K562 (cell line): ENCODE measurements at regions not wholly inside any gene's neighbourhood (a gene's known extent, or its start where the extent isn't known, plus 50 kb on each side); places are given as distances from the start of the nearest gene placed in this dataset.

Experiments
- ATAC-seq: fragments of 200-7000 bp; cut with Tn5 transposase; 3 replicates; pipeline ENCODE4 v1.9.1; 2020; ENCODE audit warnings: moderate library complexity
- BruUV-seq: library from RNA; stranded (reverse); fragments of 400-500 nt; replicated peaks from 2 replicates; lab custom pipeline; 2021; lab: Mats Ljungman, UMichigan
- CTCF ChIA-PET: fragments of 300-600 bp; formaldehyde crosslinking; extraction: SDS; loops from one replicate; lab custom pipeline; 2021; ENCODE audit warnings: low intra/inter-chr PET ratio; lab: Yijun Ruan, JAX
- POLR2A ChIA-PET: fragments of 300-600, 350-650 bp; sonication (Branson Sonifier 250); formaldehyde crosslinking; extraction: SDS; loops from one replicate; lab custom pipeline; 2021; ENCODE audit warnings: antibody characterized with exemption, inconsistent platforms; lab: Yijun Ruan, JAX
- DNase-seq, 4 experiments: peaks; one replicate each; pipeline versions ENCODE4 v3.0.0 to v3.0.0-alpha.2; 2011 to 2018; ENCODE audit warnings: low spot score in 3 of 4, mixed read lengths in 3 of 4; ENCODE audit errors: extremely low read depth in 1 of 4
- FAIRE-seq: peaks from 2 replicates; lab custom pipeline; 2011; peaks lifted over from hg19 to GRCh38; lab: Jason Lieb, UNC
- H2AFZ ChIP-seq: 2 replicates; pipeline ENCODE4 v1.6.0; 2011; ENCODE audit warnings: low read depth, low read length, control low read depth, inconsistent platforms
- H3K27ac ChIP-seq: fragments of 200-600 bp; 3 replicates; pipeline ENCODE4 v1.8.0; 2011; ENCODE audit warnings: low read depth, mild to moderate bottlenecking, control low read depth, inconsistent platforms, low read length, moderate library complexity, mixed read lengths; ENCODE audit errors: extremely low read depth
- H3K27me3 ChIP-seq, 2 experiments: fragments of 300-600 bp in 1 of 2; 2 replicates in 1 of 2; 3 replicates in 1 of 2; pipeline versions ENCODE4 v1.6.0 to v1.8.0; 2011; ENCODE audit warnings: inconsistent platforms in 2 of 2, low read length in 2 of 2, mild to moderate bottlenecking in 1 of 2, mixed read lengths in 1 of 2, moderate library complexity in 1 of 2; ENCODE audit not compliant: control insufficient read depth in 2 of 2, insufficient read depth in 2 of 2
- H3K36me3 ChIP-seq: fragments of 300-600 bp; 3 replicates; pipeline ENCODE4 v1.8.0; 2011; ENCODE audit warnings: mild to moderate bottlenecking, low read length, inconsistent platforms; ENCODE audit not compliant: control insufficient read depth, insufficient read depth
- H3K4me1 ChIP-seq, 2 experiments: fragments of 200-600 bp in 1 of 2; replicated peaks in 1 of 2; 2 replicates in 1 of 2; 3 replicates in 1 of 2; pipeline versions ENCODE4 v1.5.1 to v1.8.0; 2011; ENCODE audit warnings: inconsistent platforms in 2 of 2, low read length in 2 of 2, mild to moderate bottlenecking in 1 of 2, mixed read lengths in 1 of 2, moderate library complexity in 1 of 2; ENCODE audit not compliant: control insufficient read depth in 2 of 2, insufficient read depth in 2 of 2
- H3K4me2 ChIP-seq: 2 replicates; pipeline ENCODE4 v1.6.1; 2011; ENCODE audit warnings: low read length, control low read depth, inconsistent platforms, mixed read lengths; ENCODE audit not compliant: insufficient read depth
- H3K4me3 ChIP-seq: fragments of 200-600 bp; sonication (generic), shearing (Covaris generic); 2 replicates; pipeline ENCODE4 v1.5.1; 2016; ENCODE audit warnings: control low read depth, inconsistent platforms
- H3K79me2 ChIP-seq: fragments of 200-600 bp; 3 replicates; pipeline ENCODE4 v1.8.0; 2011; ENCODE audit warnings: low read length, inconsistent platforms; ENCODE audit not compliant: control insufficient read depth, insufficient read depth
- H3K9ac ChIP-seq, 2 experiments: 2 replicates each; pipeline versions ENCODE4 v1.6.0 to v1.6.1; 2011; ENCODE audit warnings: low read depth in 2 of 2, low read length in 2 of 2, control low read depth in 1 of 2, inconsistent platforms in 1 of 2, mild to moderate bottlenecking in 1 of 2, mixed read lengths in 1 of 2; ENCODE audit not compliant: insufficient read depth in 1 of 2
- H3K9me1 ChIP-seq: one replicate; pipeline ENCODE4 v1.6.0; 2011; ENCODE audit warnings: inconsistent platforms, mild to moderate bottlenecking, low read length, moderate library complexity; ENCODE audit not compliant: control insufficient read depth, insufficient read depth
- H3K9me3 ChIP-seq: replicated peaks from 2 replicates; pipeline ENCODE4 v1.5.1; 2011; ENCODE audit warnings: low read depth, low read length, inconsistent platforms; ENCODE audit not compliant: control insufficient read depth, insufficient read depth
- H4K20me1 ChIP-seq: replicated peaks from 2 replicates; pipeline ENCODE4 v1.6.1; 2011; ENCODE audit warnings: low read length, inconsistent platforms, mixed read lengths; ENCODE audit not compliant: control insufficient read depth, insufficient read depth
- ILF3 ChIP-seq: fragments of 450-650 bp; IDR thresholded peaks from 2 replicates; pipeline ENCODE4 v1.6.1; 2018; ENCODE audit warnings: antibody characterized with exemption, mild to moderate bottlenecking, moderate library complexity, borderline replicate concordance
- ZNF644 ChIP-seq: fragments of 200-800 bp; sonication (Bioruptor generic); IDR thresholded peaks from 2 replicates; pipeline ENCODE4 v1.6.1; 2016; ENCODE audit warnings: low read depth, missing genetic modification characterization, missing compliant biosample characterization
- ZNF780A ChIP-seq: fragments of 250-450 bp; sonication (Bioruptor Pico); IDR thresholded peaks from 2 replicates; pipeline ENCODE4 v1.5.0; 2021; ENCODE audit warnings: mild to moderate bottlenecking
- WGBS: fragments of 100-300 bp; shearing (Covaris generic); methylation state at CpG from one replicate; pipeline ENCODE4 v1.1.6; 2016; ENCODE audit warnings: low coverage, mixed read lengths; ENCODE audit not compliant: insufficient coverage; ENCODE audit errors: missing lambda C conversion rate; 5-methylcytosine and 5-hydroxymethylcytosine counted together
- in situ Hi-C: fragments of 300-500 bp; cut with MboI; formaldehyde crosslinking; loops from 4 replicates; pipeline ENCODE4 v1.15.0; 2018; ENCODE audit warnings: inconsistent platforms, mixed read lengths
- intact Hi-C: fragments of 100-400 bp; cut with micrococcal nuclease; formaldehyde crosslinking; loops from 2 replicates; pipeline ENCODE4 v1.14.2; 2022

GRCh38 chr7:46024263-46024916 is 103.3 kb upstream of the IGFBP3 start:
- H2AFZ ChIP-seq = no peak overlapping the region
- intact Hi-C loops = no loop called here
- in situ Hi-C loops = no loop called here
- H3K27ac ChIP-seq = no peak overlapping the region
- no peaks in the 10 kb centered on the region for H3K4me1 ChIP-seq
- no peaks in the 10 kb centered on the region for H4K20me1 ChIP-seq
- H3K79me2 ChIP-seq = no peaks in the 10 kb centered on the region
- no peak overlapping the region for H3K4me2 ChIP-seq
- H3K36me3 ChIP-seq = no peaks in the 10 kb centered on the region
- no peak overlapping the region for H3K9ac ChIP-seq
- no peak for ATAC-seq
- BruUV-seq = no TSS peak
- no peak for DNase-seq
- no peaks in the 10 kb centered on the region for H3K9me3 ChIP-seq
- H3K9me1 ChIP-seq = no peaks in the 10 kb centered on the region
- POLR2A ChIA-PET = no interaction called here
- no peak for FAIRE-seq
- H3K27me3 ChIP-seq = no peaks in the 10 kb centered on the region
- 1% methylated on average over 6 of the region's 6 CpGs for WGBS
- TF ChIP-seq ILF3 (no peak), ZNF780A (no peak)
- no peak overlapping the region for H3K4me3 ChIP-seq
- CTCF ChIA-PET = no interaction called here

- Histone ChIP-seq H3K9me1 (no peaks in the 10 kb centered on the region), H3K27ac (no peak overlapping the region), H3K4me1 (no peaks in the 10 kb centered on the region), H3K79me2 (no peaks in the 10 kb centered on the region), H3K9me3 (no peaks in the 10 kb centered on the region), H2AFZ (no peak overlapping the region), H3K4me3 (no peak overlapping the region), H3K36me3 (no peaks in the 10 kb centered on the region), H3K4me2 (no peak overlapping the region), H3K9ac (no peak overlapping the region), H4K20me1 (no peaks in the 10 kb centered on the region), H3K27me3 (no peaks in the 10 kb centered on the region)
- ATAC-seq = no peak
- in situ Hi-C loops (no loop called here), intact Hi-C loops (no loop called here)
- no peak for DNase-seq
- CTCF ChIA-PET = no interaction called here
- FAIRE-seq = no peak
- TF ChIP-seq ZNF644 (tag) = no peak
- TF ChIP-seq, all 486 proteins: peak for 0
- POLR2A ChIA-PET = no interaction called here
- no TSS peak for BruUV-seq
- WGBS = 5% methylated on average over 2 of the region's 2 CpGs
Observed at GRCh38 chr7:46022397-46022796, 101.3 kb upstream of the IGFBP3 start.
